ENCODE measurements at regions not wholly inside any gene's neighbourhood (a gene's known extent, or its start where the extent isn't known, plus 50 kb on each side); places are given as distances from the start of the nearest gene placed in this dataset.

DNA sequence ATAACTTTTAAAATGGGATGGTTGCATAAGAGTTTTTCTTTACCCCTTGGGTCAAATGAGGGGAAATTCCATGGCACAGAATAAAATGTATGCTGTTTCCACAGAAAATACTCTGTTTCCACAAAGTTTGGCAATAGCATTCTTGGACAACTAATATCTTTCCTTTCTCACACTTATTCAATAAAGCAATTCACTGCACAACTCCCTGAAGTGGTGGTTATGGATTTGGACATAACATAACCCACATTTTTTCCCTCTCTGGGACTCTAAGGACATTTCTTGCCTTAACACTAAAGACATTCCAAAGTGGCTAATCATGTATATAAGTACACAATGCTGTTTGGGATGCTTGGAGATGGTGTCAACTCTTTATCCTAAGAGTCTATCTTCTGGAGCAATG lies 51.7 kb upstream of the GPM6B start:
- intact Hi-C loops (cut with micrococcal nuclease; ENCODE audit: unreplicated experiment): no loop called here
- Mint-ChIP-seq H3K4me1 (ENCODE audit: low read depth, unreplicated experiment) (peaks cover 9% of the 10 kb centered on the region), H3K9me3 (ENCODE audit: low read depth, unreplicated experiment) (peaks cover 2% of the 10 kb centered on the region), H3K27me3 (ENCODE audit: unreplicated experiment) (no peaks in the 10 kb centered on the region), H3K27ac (ENCODE audit: unreplicated experiment) (no peak overlapping the region), H3K36me3 (ENCODE audit: insufficient read depth, unreplicated experiment) (no peaks in the 10 kb centered on the region), H3K4me3 (ENCODE audit: low read depth, unreplicated experiment) (no peak overlapping the region)
- TF ChIP-seq, protein P1, sequence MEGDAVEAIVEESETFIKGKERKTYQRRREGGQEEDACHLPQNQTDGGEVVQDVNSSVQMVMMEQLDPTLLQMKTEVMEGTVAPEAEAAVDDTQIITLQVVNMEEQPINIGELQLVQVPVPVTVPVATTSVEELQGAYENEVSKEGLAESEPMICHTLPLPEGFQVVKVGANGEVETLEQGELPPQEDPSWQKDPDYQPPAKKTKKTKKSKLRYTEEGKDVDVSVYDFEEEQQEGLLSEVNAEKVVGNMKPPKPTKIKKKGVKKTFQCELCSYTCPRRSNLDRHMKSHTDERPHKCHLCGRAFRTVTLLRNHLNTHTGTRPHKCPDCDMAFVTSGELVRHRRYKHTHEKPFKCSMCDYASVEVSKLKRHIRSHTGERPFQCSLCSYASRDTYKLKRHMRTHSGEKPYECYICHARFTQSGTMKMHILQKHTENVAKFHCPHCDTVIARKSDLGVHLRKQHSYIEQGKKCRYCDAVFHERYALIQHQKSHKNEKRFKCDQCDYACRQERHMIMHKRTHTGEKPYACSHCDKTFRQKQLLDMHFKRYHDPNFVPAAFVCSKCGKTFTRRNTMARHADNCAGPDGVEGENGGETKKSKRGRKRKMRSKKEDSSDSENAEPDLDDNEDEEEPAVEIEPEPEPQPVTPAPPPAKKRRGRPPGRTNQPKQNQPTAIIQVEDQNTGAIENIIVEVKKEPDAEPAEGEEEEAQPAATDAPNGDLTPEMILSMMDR (IDR thresholded peaks at IDR 0.05; ENCODE audit: unreplicated experiment): no peak
- BruUV-seq (replicated peaks): no TSS peak
- no peak for DNase-seq
- CTCF ChIA-PET: no interaction called here

All from Calu3 (cell line).